HepG2 (cell line): ENCODE measurements at regions not wholly inside any gene's neighbourhood (a gene's known extent, or its start where the extent isn't known, plus 50 kb on each side); places are given as distances from the start of the nearest gene placed in this dataset.

Experiments
- ATAC-seq: fragments of 200-7000 bp; cut with Tn5 transposase; 3 replicates; pipeline ENCODE4 v1.9.1; 2020; ENCODE audit warnings: mild to moderate bottlenecking, moderate library complexity
- BruUV-seq: library from RNA; stranded (reverse); fragments of 400-500 nt; replicated peaks from 2 replicates; lab custom pipeline; 2021; lab: Mats Ljungman, UMichigan
- CTCF ChIA-PET: fragments of 300-600 bp; formaldehyde crosslinking; extraction: SDS; loops from one replicate; lab custom pipeline; 2021; ENCODE audit warnings: low total read pairs, inconsistent platforms, low intra/inter-chr PET ratio; lab: Yijun Ruan, JAX
- POLR2A ChIA-PET: fragments of 350-600 bp; sonication (Branson Sonifier 250); formaldehyde crosslinking; loops from one replicate; lab custom pipeline; 2020; ENCODE audit warnings: antibody characterized with exemption, inconsistent platforms; lab: Yijun Ruan, JAX
- DNase-seq: peaks from one replicate; pipeline ENCODE4 v3.0.0-alpha.2; 2015; ENCODE audit warnings: low spot score
- FAIRE-seq: peaks from 3 replicates; lab custom pipeline; 2011; peaks lifted over from hg19 to GRCh38; lab: Jason Lieb, UNC
- H2AFZ ChIP-seq: one replicate; pipeline ENCODE4 v1.6.1; 2011; ENCODE audit warnings: low read length, inconsistent platforms
- H3K27ac ChIP-seq: fragments of 300-600 bp; 3 replicates; pipeline ENCODE4 v1.8.0; 2011; ENCODE audit warnings: mixed run types, mild to moderate bottlenecking, mixed read lengths, low read length, inconsistent platforms; ENCODE audit not compliant: insufficient read depth; ENCODE audit errors: extremely low read length
- H3K27me3 ChIP-seq, 2 experiments: fragments of 200-600 bp in 1 of 2; 2 replicates in 1 of 2; 3 replicates in 1 of 2; pipeline versions ENCODE4 v1.6.0 to v1.8.0; 2011; ENCODE audit warnings: low read length in 2 of 2, mild to moderate bottlenecking in 2 of 2, moderate library complexity in 2 of 2, inconsistent platforms in 1 of 2; ENCODE audit not compliant: insufficient read depth in 2 of 2, control insufficient read depth in 1 of 2
- H3K36me3 ChIP-seq, 2 experiments: fragments of 200-600 bp in 1 of 2; replicated peaks in 1 of 2; 2 replicates in 1 of 2; 3 replicates in 1 of 2; pipeline versions ENCODE4 v1.5.1 to v1.8.0; 2011; ENCODE audit warnings: low read length in 2 of 2, inconsistent platforms in 1 of 2; ENCODE audit not compliant: insufficient read depth in 2 of 2, control insufficient read depth in 1 of 2
- H3K4me1 ChIP-seq: 2 replicates; pipeline ENCODE4 v1.5.1; 2012; ENCODE audit warnings: low read length, inconsistent platforms; ENCODE audit not compliant: insufficient read depth
- H3K4me2 ChIP-seq: 2 replicates; pipeline ENCODE4 v1.6.0; 2011; ENCODE audit warnings: low read depth, low read length, inconsistent platforms
- H3K4me3 ChIP-seq, 3 experiments: fragments of 200-600 bp in 1 of 3; sonication (generic), shearing (Covaris generic) in 1 of 3; replicated peaks in 1 of 3; 2 replicates each; pipeline ENCODE4 v1.5.1; 2011 to 2016; ENCODE audit warnings: low read length in 3 of 3, inconsistent platforms in 2 of 3, low read depth in 2 of 3, mild to moderate bottlenecking in 2 of 3, control low read depth in 1 of 3, mixed read lengths in 1 of 3; ENCODE audit not compliant: insufficient read depth in 1 of 3
- H3K79me2 ChIP-seq: one replicate; pipeline ENCODE4 v1.6.1; 2011; ENCODE audit warnings: low read length, inconsistent platforms; ENCODE audit not compliant: insufficient read depth
- H3K9ac ChIP-seq: 2 replicates; pipeline ENCODE4 v1.6.0; 2011; ENCODE audit warnings: mild to moderate bottlenecking, low read depth, low read length, inconsistent platforms; ENCODE audit not compliant: insufficient read depth
- H3K9me3 ChIP-seq: 2 replicates; pipeline ENCODE4 v1.5.1; 2012; ENCODE audit warnings: mild to moderate bottlenecking, low read length
- H4K20me1 ChIP-seq: 2 replicates; pipeline ENCODE4 v1.6.0; 2011; ENCODE audit warnings: inconsistent platforms, mild to moderate bottlenecking, low read length, moderate library complexity; ENCODE audit not compliant: insufficient read depth
- CENPX ChIP-seq: sonication (generic); formaldehyde crosslinking; IDR thresholded peaks from 2 replicates; pipeline ENCODE4 v1.9.0; 2021; ENCODE audit warnings: mild to moderate bottlenecking, missing genetic modification reagents, moderate library complexity
- GATAD1 ChIP-seq: IDR thresholded peaks from 2 replicates; pipeline ENCODE4 v1.6.1; 2016; ENCODE audit warnings: missing genetic modification reagents, missing compliant biosample characterization
- HNRNPL ChIP-seq: fragments of 200-400 bp; formaldehyde crosslinking; IDR thresholded peaks from 2 replicates; pipeline ENCODE4 v1.6.1; 2017; ENCODE audit warnings: mild to moderate bottlenecking, low read depth, low read length
- KLF9 ChIP-seq: IDR thresholded peaks from 2 replicates; pipeline ENCODE4 v1.6.1; 2016; ENCODE audit warnings: low read depth
- MXI1 ChIP-seq: IDR thresholded peaks from 3 replicates; pipeline ENCODE4 v1.6.1; 2012; ENCODE audit warnings: low read depth, low read length, inconsistent platforms, borderline replicate concordance
- SCMH1 ChIP-seq: sonication (generic); formaldehyde crosslinking; IDR thresholded peaks from 2 replicates; pipeline ENCODE4 v1.9.0; 2021; ENCODE audit warnings: missing genetic modification reagents, mild to moderate bottlenecking, borderline replicate concordance
- SRY ChIP-seq: sonication (generic); formaldehyde crosslinking; IDR thresholded peaks from 2 replicates; pipeline ENCODE4 v1.8.0; 2022; ENCODE audit warnings: mild to moderate bottlenecking, missing genetic modification reagents
- TEAD2 ChIP-seq: sonication (generic); formaldehyde crosslinking; IDR thresholded peaks from 2 replicates; pipeline ENCODE4 v1.9.0; 2021; ENCODE audit warnings: missing genetic modification reagents
- ZBTB20 ChIP-seq: sonication (generic); formaldehyde crosslinking; IDR thresholded peaks from 2 replicates; pipeline ENCODE4 v1.8.1; 2023; ENCODE audit warnings: missing genetic modification reagents, low read depth, mild to moderate bottlenecking, borderline replicate concordance
- ZIK1 ChIP-seq: sonication (generic); formaldehyde crosslinking; IDR thresholded peaks from 2 replicates; pipeline ENCODE4 v1.5.0; 2020; ENCODE audit warnings: mild to moderate bottlenecking, low read depth, missing genetic modification reagents, borderline replicate concordance
- ZKSCAN5 ChIP-seq: sonication (generic); formaldehyde crosslinking; IDR thresholded peaks from 2 replicates; pipeline ENCODE4 v1.5.1; 2020; ENCODE audit warnings: mild to moderate bottlenecking, missing genetic modification reagents
- ZMYM2 ChIP-seq: sonication (generic); formaldehyde crosslinking; IDR thresholded peaks from 2 replicates; pipeline ENCODE4 v1.8.0; 2022; ENCODE audit warnings: mild to moderate bottlenecking, missing genetic modification reagents
- ZNF232 ChIP-seq: sonication (generic); formaldehyde crosslinking; IDR thresholded peaks from 2 replicates; pipeline ENCODE4 v1.4.0; 2020; ENCODE audit warnings: missing genetic modification reagents, borderline replicate concordance
- ZNF282 ChIP-seq: fragments of 450-650 bp; IDR thresholded peaks from 2 replicates; pipeline ENCODE4 v1.6.1; 2018; ENCODE audit not compliant: partially characterized antibody
- ZNF605 ChIP-seq: sonication (generic); formaldehyde crosslinking; IDR thresholded peaks from 2 replicates; pipeline ENCODE4 v1.8.0; 2022; ENCODE audit warnings: mild to moderate bottlenecking, missing genetic modification reagents
- WGBS: methylation state at CpG from one replicate; pipeline ENCODE4 v1.1.6; 2017; ENCODE audit warnings: low lambda C conversion rate; 5-methylcytosine and 5-hydroxymethylcytosine counted together
- in situ Hi-C: cut with HindIII; loops from 2 replicates; pipeline ENCODE4 v1.10.0; 2017; ENCODE audit warnings: low pct_unique_long_range_greater_than_20kb; ENCODE audit not compliant: extremely low pct_ligation_motif_present
- intact Hi-C: fragments of 100-400 bp; cut with micrococcal nuclease; formaldehyde crosslinking; loops from one replicate; pipeline ENCODE4 v1.10.0; 2022; ENCODE audit not compliant: unreplicated experiment
- TF ChIP-seq, protein P1 (sequence below): sonication (generic); formaldehyde crosslinking; IDR thresholded peaks from 2 replicates; pipeline ENCODE4 v1.4.0; 2020; ENCODE audit warnings: missing genetic modification reagents, low read depth, mild to moderate bottlenecking, borderline replicate concordance
- TF ChIP-seq, protein P2 (sequence below): sonication (generic); formaldehyde crosslinking; IDR thresholded peaks from 2 replicates; pipeline ENCODE4 v1.4.0; 2020; ENCODE audit warnings: mild to moderate bottlenecking, missing genetic modification reagents, borderline replicate concordance
- TF ChIP-seq, protein P3 (sequence below): sonication (generic); formaldehyde crosslinking; IDR thresholded peaks from 2 replicates; pipeline ENCODE4 v1.4.0; 2020; ENCODE audit warnings: mild to moderate bottlenecking, missing genetic modification reagents, borderline replicate concordance
- TF ChIP-seq, protein P4 (sequence below): IDR thresholded peaks from 2 replicates; pipeline ENCODE4 v1.6.1; 2018; ENCODE audit warnings: missing genetic modification reagents, mild to moderate bottlenecking, missing compliant biosample characterization

DNA sequence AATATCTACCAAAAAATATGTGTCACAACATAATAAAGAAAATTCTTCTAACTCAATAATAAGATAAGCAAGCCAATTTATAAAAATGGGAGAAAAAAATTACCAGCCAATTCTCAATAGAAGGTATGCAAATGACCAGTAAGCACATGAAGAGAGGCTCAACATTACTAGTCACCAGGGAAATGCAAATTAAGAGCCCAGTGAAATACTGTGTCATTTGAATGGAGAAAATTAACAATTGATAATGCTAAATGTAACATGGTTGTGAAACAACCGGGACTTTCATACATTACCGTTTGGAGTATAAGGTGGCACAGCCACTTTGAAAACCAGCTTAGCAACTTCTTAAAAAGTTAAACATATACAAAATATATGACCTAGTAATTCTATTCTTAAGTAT lies 460.7 kb downstream of the IGSF11 start:
- no peaks in the 10 kb centered on the region for H3K4me1 ChIP-seq
- H3K36me3 ChIP-seq, result no peaks in the 10 kb centered on the region
- H3K27me3 ChIP-seq, result no peaks in the 10 kb centered on the region; a peak in 2 of 5 replicates
- H3K9ac ChIP-seq, result no peak overlapping the region
- no peak overlapping the region for H2AFZ ChIP-seq
- in situ Hi-C loops, result no loop called here
- H3K4me3 ChIP-seq, result no peak overlapping the region
- ChIA-PET POLR2A (no interaction called here), CTCF (no interaction called here)
- BruUV-seq, result no TSS peak
- ATAC-seq (no peak), FAIRE-seq (no peak), DNase-seq (no peak)
- H4K20me1 ChIP-seq, result no peaks in the 10 kb centered on the region
- intact Hi-C loops, result no loop called here
- H3K4me2 ChIP-seq, result no peak overlapping the region
- WGBS, result 5% methylated on average over 2 of the region's 2 CpGs
- H3K9me3 ChIP-seq, result no peaks in the 10 kb centered on the region
- H3K79me2 ChIP-seq, result no peaks in the 10 kb centered on the region
- no peak overlapping the region for H3K27ac ChIP-seq
- TF ChIP-seq, protein P1, sequence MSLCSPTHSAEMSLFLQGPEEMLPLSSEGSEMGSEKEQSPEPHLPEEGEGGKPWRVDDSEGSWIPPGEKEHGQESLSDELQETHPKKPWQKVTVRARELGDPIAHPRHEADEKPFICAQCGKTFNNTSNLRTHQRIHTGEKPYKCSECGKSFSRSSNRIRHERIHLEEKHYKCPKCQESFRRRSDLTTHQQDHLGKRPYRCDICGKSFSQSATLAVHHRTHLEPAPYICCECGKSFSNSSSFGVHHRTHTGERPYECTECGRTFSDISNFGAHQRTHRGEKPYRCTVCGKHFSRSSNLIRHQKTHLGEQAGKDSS, result no peak
- TF ChIP-seq HNRNPL (no peak), MXI1 (no peak), GATAD1 (CRISPR knock-in tag) (no peak), ZNF605 (CRISPR knock-in tag) (no peak), ZNF282 (no peak), KLF9 (CRISPR knock-in tag) (no peak), ZMYM2 (CRISPR knock-in tag) (no peak), ZNF232 (CRISPR knock-in tag) (no peak), SCMH1 (CRISPR knock-in tag) (no peak), ZKSCAN5 (CRISPR knock-in tag) (no peak), ZIK1 (CRISPR knock-in tag) (no peak), ZBTB20 (CRISPR knock-in tag) (no peak), SRY (CRISPR knock-in tag) (no peak), CENPX (CRISPR knock-in tag) (no peak), TEAD2 (CRISPR knock-in tag) (no peak)
- TF ChIP-seq, protein P2, sequence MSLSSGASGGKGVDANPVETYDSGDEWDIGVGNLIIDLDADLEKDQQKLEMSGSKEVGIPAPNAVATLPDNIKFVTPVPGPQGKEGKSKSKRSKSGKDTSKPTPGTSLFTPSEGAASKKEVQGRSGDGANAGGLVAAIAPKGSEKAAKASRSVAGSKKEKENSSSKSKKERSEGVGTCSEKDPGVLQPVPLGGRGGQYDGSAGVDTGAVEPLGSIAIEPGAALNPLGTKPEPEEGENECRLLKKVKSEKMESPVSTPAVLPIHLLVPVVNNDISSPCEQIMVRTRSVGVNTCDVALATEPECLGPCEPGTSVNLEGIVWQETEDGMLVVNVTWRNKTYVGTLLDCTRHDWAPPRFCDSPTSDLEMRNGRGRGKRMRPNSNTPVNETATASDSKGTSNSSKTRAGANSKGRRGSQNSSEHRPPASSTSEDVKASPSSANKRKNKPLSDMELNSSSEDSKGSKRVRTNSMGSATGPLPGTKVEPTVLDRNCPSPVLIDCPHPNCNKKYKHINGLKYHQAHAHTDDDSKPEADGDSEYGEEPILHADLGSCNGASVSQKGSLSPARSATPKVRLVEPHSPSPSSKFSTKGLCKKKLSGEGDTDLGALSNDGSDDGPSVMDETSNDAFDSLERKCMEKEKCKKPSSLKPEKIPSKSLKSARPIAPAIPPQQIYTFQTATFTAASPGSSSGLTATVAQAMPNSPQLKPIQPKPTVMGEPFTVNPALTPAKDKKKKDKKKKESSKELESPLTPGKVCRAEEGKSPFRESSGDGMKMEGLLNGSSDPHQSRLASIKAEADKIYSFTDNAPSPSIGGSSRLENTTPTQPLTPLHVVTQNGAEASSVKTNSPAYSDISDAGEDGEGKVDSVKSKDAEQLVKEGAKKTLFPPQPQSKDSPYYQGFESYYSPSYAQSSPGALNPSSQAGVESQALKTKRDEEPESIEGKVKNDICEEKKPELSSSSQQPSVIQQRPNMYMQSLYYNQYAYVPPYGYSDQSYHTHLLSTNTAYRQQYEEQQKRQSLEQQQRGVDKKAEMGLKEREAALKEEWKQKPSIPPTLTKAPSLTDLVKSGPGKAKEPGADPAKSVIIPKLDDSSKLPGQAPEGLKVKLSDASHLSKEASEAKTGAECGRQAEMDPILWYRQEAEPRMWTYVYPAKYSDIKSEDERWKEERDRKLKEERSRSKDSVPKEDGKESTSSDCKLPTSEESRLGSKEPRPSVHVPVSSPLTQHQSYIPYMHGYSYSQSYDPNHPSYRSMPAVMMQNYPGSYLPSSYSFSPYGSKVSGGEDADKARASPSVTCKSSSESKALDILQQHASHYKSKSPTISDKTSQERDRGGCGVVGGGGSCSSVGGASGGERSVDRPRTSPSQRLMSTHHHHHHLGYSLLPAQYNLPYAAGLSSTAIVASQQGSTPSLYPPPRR (CRISPR knock-in tag), result no peak
- TF ChIP-seq, protein P3, sequence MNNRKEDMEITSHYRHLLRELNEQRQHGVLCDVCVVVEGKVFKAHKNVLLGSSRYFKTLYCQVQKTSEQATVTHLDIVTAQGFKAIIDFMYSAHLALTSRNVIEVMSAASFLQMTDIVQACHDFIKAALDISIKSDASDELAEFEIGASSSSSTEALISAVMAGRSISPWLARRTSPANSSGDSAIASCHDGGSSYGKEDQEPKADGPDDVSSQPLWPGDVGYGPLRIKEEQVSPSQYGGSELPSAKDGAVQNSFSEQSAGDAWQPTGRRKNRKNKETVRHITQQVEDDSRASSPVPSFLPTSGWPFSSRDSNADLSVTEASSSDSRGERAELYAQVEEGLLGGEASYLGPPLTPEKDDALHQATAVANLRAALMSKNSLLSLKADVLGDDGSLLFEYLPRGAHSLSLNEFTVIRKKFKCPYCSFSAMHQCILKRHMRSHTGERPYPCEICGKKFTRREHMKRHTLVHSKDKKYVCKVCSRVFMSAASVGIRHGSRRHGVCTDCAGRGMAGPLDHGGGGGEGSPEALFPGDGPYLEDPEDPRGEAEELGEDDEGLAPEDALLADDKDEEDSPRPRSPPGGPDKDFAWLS (CRISPR knock-in tag), result no peak
- TF ChIP-seq, protein P4, sequence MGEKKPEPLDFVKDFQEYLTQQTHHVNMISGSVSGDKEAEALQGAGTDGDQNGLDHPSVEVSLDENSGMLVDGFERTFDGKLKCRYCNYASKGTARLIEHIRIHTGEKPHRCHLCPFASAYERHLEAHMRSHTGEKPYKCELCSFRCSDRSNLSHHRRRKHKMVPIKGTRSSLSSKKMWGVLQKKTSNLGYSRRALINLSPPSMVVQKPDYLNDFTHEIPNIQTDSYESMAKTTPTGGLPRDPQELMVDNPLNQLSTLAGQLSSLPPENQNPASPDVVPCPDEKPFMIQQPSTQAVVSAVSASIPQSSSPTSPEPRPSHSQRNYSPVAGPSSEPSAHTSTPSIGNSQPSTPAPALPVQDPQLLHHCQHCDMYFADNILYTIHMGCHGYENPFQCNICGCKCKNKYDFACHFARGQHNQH (CRISPR knock-in tag), result no peak
